ENCODE measurements at regions not wholly inside any gene's neighbourhood (a gene's known extent, or its start where the extent isn't known, plus 50 kb on each side); places are given as distances from the start of the nearest gene placed in this dataset.

DNA sequence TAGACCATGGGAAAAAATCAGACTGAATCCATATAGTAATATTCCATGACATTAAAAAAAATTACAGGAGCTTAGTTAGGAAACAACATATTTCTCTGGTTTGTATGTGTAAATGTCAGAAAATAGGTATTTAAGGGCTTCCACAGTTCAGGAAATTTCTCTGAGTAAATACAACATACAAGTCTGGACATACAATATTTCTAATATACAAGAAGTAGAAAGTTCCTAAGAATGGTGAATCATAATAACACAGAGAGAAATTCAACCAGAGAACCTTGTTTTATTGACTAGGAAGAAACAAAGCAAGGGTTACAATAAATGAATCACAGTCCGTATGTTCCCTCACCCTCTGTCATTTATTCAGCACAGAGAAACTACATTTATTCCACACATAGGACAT is 532.7 kb upstream of the FAT3 start:
- DNase-seq (ENCODE audit: low read depth), result no peak
- TF ChIP-seq, protein P1, sequence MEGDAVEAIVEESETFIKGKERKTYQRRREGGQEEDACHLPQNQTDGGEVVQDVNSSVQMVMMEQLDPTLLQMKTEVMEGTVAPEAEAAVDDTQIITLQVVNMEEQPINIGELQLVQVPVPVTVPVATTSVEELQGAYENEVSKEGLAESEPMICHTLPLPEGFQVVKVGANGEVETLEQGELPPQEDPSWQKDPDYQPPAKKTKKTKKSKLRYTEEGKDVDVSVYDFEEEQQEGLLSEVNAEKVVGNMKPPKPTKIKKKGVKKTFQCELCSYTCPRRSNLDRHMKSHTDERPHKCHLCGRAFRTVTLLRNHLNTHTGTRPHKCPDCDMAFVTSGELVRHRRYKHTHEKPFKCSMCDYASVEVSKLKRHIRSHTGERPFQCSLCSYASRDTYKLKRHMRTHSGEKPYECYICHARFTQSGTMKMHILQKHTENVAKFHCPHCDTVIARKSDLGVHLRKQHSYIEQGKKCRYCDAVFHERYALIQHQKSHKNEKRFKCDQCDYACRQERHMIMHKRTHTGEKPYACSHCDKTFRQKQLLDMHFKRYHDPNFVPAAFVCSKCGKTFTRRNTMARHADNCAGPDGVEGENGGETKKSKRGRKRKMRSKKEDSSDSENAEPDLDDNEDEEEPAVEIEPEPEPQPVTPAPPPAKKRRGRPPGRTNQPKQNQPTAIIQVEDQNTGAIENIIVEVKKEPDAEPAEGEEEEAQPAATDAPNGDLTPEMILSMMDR (IDR thresholded peaks at IDR 0.05; ENCODE audit: low read depth, low read length, missing control alignments), result no peak
- H3K4me3 ChIP-seq (ENCODE audit: low read depth, low read length), result no peak overlapping the region

DNA sequence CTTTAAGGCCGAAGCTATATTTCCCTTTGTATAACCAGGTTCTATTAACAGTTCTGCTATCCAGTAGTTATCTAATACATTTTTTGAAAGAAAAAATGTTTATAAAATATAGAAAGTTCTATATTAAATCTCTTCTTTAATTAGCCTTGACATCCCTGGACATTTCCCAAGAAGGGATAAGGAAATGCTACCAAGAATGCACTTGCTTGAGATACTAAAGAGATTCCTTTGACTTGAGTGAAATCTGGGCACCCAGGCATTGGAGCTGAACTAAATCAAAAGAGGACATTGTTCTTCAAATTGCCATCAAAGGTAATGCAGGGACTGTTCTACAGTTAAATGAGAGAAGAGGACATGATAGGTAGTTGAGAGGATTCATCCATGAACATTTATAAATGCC is 535.9 kb upstream of the FAT3 start:
- no peak overlapping the region for H3K4me3 ChIP-seq (ENCODE audit: low read depth, low read length)
- TF ChIP-seq, protein P1 (IDR thresholded peaks at IDR 0.05; ENCODE audit: low read depth, low read length, missing control alignments), result no peak
- DNase-seq (ENCODE audit: low read depth), result no peak

DNA sequence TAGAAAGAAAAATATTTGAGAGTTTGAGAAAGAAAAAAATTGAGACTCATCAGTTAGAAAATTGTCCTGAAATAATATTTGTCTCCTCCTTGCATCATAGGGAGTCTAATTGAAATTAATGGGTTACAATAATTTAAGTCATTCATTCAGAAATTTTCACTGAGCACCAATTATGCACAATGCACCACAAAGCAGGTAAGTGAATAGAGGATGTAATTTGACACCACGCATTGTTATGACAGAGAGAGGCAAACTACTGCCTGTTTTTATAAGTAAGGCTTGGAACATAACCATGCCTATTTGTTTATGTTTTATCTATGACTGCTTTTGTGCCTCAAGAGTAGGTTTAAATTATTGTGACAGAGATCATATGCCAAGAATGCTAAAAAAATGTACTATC is 537.9 kb upstream of the FAT3 start:
- DNase-seq (ENCODE audit: low read depth), result no peak
- TF ChIP-seq, protein P1 (IDR thresholded peaks at IDR 0.05; ENCODE audit: low read depth, low read length, missing control alignments), result no peak
- H3K4me3 ChIP-seq (ENCODE audit: low read depth, low read length), result no peak overlapping the region

DNA sequence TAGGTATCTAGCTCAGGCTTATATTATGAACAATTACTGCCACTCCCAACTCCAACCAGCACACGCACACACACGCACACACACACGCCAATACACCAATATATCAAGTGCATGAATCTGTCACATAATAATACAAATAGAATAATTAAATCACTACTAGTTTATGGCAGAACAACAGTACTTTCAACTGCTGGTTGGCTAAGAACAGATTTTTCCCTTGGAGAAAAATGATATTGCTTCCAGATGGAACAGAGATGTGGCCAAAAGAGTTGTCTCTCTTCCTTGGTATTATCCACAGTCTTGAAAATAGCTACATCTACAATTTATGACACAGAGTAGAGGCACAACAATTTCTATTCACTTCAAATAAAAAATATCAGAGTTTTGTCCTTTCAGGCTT is 538.3 kb upstream of the FAT3 start:
- TF ChIP-seq, protein P1 (IDR thresholded peaks at IDR 0.05; ENCODE audit: low read depth, low read length, missing control alignments), result no peak
- DNase-seq (ENCODE audit: low read depth), result no peak
- no peak overlapping the region for H3K4me3 ChIP-seq (ENCODE audit: low read depth, low read length)

DNA sequence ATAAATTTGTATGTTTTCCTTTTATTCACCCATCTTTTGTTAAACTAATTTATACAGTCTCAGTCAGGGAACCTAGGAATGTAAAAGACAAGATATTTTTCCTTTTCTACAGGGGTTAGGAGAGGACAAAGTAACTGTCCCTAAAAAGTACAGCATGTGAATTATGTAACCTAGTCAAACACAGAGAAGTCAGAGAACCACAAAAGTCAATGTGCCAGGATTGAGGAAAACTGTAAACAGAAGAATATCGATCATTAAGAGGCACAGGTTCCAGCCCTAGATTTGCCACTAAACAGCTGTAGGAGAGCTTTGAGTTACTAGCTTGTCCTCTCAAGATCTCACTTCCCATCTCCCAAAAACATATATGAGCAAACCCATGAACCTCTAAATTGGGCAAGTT is 550.9 kb upstream of the FAT3 start:
- TF ChIP-seq, protein P1 (IDR thresholded peaks at IDR 0.05; ENCODE audit: low read depth, low read length, missing control alignments), result no peak
- no peak for DNase-seq (ENCODE audit: low read depth)

DNA sequence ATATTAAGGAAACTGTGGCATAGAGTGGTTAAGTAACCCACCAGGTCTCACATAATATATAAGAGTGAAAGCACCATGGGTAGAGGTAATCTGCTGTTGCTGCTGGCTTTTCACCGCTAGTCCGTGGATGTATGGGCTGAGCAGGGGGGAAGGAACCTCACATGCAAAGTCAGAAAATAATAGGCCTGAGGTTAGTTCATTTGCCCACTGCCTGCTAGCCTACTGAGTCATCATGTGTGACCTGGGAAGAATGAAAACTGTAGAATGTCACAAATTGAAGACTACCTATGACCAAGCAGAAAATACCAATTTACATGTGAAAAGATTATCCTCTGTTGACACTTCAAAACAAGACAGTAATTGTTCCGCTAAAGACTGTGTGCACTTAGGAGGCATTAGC is 560.1 kb upstream of the FAT3 start:
- TF ChIP-seq, protein P1 (IDR thresholded peaks at IDR 0.05; ENCODE audit: low read depth, low read length, missing control alignments), result no peak
- no peak for DNase-seq (ENCODE audit: low read depth)
- no peak overlapping the region for H3K4me3 ChIP-seq (ENCODE audit: low read depth, low read length)

More for the DNA sequence above, 550.9 kb upstream of the FAT3 start:
- H3K4me3 ChIP-seq (ENCODE audit: low read depth, low read length), result no peak overlapping the region

DNA sequence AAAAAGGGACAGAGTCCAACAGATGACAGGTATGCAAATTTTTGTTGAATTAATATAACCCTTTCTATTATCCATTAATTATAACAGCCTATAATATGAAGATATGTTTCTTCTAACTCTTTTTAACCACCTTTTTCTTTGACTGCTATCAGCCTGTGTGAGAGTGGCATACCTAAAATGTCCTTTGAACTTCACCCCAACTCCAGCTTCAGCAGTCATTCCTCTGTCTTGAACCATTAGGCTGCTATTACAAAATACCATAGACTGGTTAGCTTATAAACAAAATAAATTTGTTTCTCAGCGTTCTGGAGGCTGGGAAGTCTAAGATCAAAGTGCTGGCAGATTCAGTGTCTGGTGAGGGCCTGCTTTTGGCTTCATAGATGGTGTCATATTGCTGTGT is 564.6 kb upstream of the FAT3 start:
- TF ChIP-seq, protein P1 (IDR thresholded peaks at IDR 0.05; ENCODE audit: low read depth, low read length, missing control alignments), result no peak
- no peak for DNase-seq (ENCODE audit: low read depth)
- no peak overlapping the region for H3K4me3 ChIP-seq (ENCODE audit: low read depth, low read length)
